IPS-20b (cell line): ENCODE measurements at regions not wholly inside any gene's neighbourhood (a gene's known extent, or its start where the extent isn't known, plus 50 kb on each side); places are given as distances from the start of the nearest gene placed in this dataset.

Source experiments
- H3K27ac ChIP-seq: one replicate; pipeline ENCODE4 v1.5.1; 2013; ENCODE audit warnings: low read length
- H3K27me3 ChIP-seq: 2 replicates; pipeline ENCODE4 v1.6.1; 2013; ENCODE audit warnings: mild to moderate bottlenecking, low read length, inconsistent platforms; ENCODE audit not compliant: insufficient read depth
- H3K36me3 ChIP-seq: 2 replicates; pipeline ENCODE4 v1.6.1; 2013; ENCODE audit warnings: low read depth, mild to moderate bottlenecking, inconsistent platforms, low read length, moderate library complexity; ENCODE audit not compliant: insufficient read depth
- H3K4me1 ChIP-seq: 2 replicates; pipeline ENCODE4 v1.6.1; 2013; ENCODE audit warnings: mild to moderate bottlenecking, control low read depth, inconsistent platforms, low read length, moderate library complexity; ENCODE audit not compliant: insufficient read depth
- H3K4me3 ChIP-seq: 2 replicates; pipeline ENCODE4 v1.5.1; 2013; ENCODE audit warnings: mild to moderate bottlenecking, low read length, inconsistent platforms
- H3K9ac ChIP-seq: 2 replicates; pipeline ENCODE4 v1.6.1; 2013; ENCODE audit warnings: low read depth, mild to moderate bottlenecking, inconsistent platforms, low read length, moderate library complexity
- H3K9me3 ChIP-seq: 2 replicates; pipeline ENCODE4 v1.6.1; 2013; ENCODE audit warnings: mild to moderate bottlenecking, low read depth, low read length, inconsistent platforms; ENCODE audit not compliant: insufficient read depth

DNA sequence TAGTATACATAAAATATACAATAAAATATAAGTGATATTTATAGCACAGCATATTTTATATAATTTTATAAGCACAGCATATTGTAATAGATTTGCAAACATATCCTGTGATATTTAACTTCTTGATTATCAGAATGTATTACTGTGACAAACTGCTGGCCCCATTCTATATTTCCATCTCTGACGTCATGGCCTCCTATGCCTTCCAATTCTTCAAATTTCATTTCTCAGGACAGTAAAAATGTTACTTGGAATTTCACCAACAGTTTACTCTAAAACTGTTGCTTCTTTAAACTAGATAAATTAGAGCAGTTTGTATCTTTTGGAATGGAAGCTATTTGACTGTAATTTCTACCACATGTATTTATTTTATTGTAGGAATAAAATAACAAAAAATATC lies 102.5 kb upstream of the SLC25A13 start:
- H3K4me3 ChIP-seq: no peak overlapping the region
- H3K27ac ChIP-seq: no peak overlapping the region
- H3K4me1 ChIP-seq: 0 out of 2 replicates have a peak, but pooled peaks cover 4% of the 10 kb centered on the region
- H3K9ac ChIP-seq: no peak overlapping the region
- H3K36me3 ChIP-seq: no peaks in the 10 kb centered on the region
- H3K27me3 ChIP-seq: no peaks in the 10 kb centered on the region
- no peaks in the 10 kb centered on the region for H3K9me3 ChIP-seq

DNA sequence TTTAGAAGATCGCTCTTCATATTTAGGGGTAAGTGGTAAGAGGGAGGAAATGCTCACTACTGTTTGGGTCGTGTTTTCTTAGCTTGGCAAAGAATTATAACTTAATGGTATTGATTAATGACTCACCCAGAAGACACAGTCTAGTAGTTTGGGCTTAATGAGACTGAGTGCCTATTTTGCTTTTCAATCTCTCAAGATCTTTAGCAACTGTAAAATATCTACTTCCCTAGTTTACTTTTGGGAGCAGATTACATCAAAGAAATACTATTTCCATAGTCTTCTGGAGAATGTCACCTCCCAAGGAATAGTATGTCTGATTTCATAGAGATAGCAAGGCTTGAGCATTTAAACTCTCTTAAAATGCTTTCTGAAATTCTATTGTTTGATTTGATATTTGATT lies 100.5 kb upstream of the SLC25A13 start:
- Histone ChIP-seq H3K4me1 (no peaks in the 10 kb centered on the region), H3K27me3 (no peaks in the 10 kb centered on the region), H3K4me3 (no peak overlapping the region), H3K9me3 (no peaks in the 10 kb centered on the region), H3K36me3 (no peaks in the 10 kb centered on the region), H3K9ac (no peak overlapping the region), H3K27ac (no peak overlapping the region)

DNA sequence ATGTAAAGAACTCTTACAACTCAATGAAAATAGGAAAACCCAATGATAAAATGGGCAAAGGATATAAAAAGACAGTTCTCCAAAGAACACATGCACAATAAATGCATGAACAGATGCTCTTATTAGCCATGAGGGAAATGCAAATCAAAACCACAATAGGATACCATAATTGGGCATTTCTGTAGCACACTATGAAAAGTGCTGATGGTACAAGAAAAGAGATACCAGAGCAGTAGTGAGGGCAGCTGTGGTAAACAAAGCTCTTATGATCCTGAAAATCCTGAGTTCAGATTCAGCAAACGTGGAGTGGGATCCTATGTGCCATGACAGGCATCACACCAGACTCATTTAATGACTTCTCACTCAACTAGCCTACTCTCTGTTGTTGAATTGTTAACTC lies 96.7 kb upstream of the SLC25A13 start:
- Histone ChIP-seq H3K27ac (no peak overlapping the region), H3K9me3 (no peaks in the 10 kb centered on the region), H3K4me3 (no peak overlapping the region)

DNA sequence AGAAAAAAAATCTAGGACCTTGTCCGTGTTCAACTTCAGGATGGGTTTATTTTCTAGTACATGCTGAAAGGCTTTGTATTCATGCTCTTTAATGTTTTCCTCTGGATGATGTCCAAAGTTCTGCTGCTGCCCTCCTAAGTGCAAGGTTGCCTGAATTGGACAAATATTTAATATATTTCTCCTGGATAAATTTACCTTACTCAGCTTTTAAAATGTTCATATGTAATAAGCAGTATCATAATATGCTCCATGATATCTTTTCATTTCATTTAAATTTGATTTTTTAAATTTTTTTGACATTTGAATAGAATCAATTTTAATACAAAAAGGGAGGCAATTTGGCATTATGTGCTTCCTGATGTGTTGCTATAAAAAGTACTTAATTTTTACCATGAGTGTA lies 95.9 kb upstream of the SLC25A13 start:
- Histone ChIP-seq H3K9ac (no peak overlapping the region), H3K36me3 (no peaks in the 10 kb centered on the region), H3K9me3 (no peaks in the 10 kb centered on the region), H3K27me3 (no peaks in the 10 kb centered on the region), H3K4me3 (no peak overlapping the region), H3K27ac (no peak overlapping the region), H3K4me1 (peaks cover 9% of the 10 kb centered on the region)

More for the DNA sequence above, 96.7 kb upstream of the SLC25A13 start:
- H3K27me3 ChIP-seq: no peaks in the 10 kb centered on the region
- peaks cover 9% of the 10 kb centered on the region for H3K4me1 ChIP-seq
- H3K36me3 ChIP-seq: no peaks in the 10 kb centered on the region
- H3K9ac ChIP-seq: no peak overlapping the region

DNA sequence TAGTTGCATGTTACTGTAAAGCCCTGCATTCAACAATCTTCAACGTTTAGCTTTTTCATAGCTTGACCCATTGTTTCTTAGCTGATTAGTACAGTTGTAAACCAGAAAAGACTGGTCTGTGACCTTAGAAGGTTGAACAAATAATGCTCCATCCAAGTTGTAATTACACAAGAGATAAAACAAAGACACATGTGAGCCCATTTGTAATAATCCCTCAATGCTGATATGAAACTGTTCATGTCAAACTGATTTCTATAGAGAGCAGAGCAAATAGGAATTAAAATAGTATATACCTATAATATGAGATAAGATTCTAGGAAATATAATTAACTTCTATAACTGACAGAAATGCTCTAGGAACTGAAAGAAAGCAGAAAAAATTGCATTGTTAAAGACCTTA lies 94.7 kb upstream of the SLC25A13 start:
- Histone ChIP-seq H3K36me3 (no peaks in the 10 kb centered on the region), H3K4me1 (peaks cover 9% of the 10 kb centered on the region), H3K27me3 (no peaks in the 10 kb centered on the region), H3K9ac (no peak overlapping the region), H3K9me3 (no peaks in the 10 kb centered on the region), H3K27ac (no peak overlapping the region), H3K4me3 (no peak overlapping the region)

DNA sequence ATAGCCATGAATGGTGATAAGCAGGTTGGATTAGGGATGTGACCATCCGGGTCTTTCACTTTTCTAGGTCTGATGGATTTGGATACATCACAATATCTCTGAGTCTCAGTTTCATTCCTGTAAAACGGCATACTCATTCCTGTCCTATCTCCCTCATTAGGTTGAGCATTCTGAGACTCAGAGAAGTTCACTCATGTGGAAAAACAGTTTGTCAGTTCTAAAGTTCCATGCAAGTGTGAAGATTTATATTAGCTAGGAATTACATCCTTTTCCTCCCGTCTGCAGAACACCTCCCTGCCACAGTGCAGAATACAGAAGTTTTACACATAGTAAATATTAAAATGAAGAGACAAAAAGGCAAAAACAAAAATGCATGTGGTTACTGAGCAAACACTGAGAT lies 94.2 kb upstream of the SLC25A13 start:
- no peak overlapping the region for H3K4me3 ChIP-seq
- H3K9me3 ChIP-seq: no peaks in the 10 kb centered on the region
- peaks cover 9% of the 10 kb centered on the region for H3K4me1 ChIP-seq
- H3K27ac ChIP-seq: no peak overlapping the region
- H3K36me3 ChIP-seq: no peaks in the 10 kb centered on the region
- no peaks in the 10 kb centered on the region for H3K27me3 ChIP-seq
- no peak overlapping the region for H3K9ac ChIP-seq

DNA sequence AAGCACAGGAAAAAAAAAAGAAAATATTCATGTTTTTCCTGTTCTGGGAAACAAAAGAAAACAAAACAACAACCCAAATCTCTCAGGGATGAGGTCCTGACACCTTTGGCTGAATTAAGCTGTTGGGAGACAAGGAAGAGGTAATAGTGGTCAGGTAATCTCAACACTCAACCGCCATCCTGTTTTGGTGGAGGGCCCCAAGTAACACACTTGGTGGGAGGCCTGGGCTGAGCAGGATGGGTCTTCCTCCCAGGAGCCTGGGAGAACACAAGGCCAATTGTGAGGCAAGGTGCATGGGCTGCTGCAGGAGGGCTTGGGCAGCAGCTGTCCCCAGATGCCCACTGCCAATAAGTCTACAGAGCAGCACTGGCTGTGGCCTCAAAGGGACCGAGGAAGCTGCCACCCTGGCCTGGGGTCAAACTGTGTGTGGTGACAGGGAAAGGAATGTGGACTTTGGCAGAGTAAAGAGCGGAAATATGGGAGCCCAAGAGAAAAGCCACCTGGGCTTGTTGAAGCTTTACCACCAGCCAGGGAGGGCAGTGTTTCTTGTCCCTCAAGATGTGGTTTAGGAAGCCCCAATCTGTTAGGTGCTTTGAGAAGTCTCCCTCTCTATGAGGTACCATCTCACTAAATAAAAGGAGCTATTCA lies 93.5 kb upstream of the SLC25A13 start:
- no peaks in the 10 kb centered on the region for H3K36me3 ChIP-seq
- H3K27me3 ChIP-seq: no peaks in the 10 kb centered on the region
- no peaks in the 10 kb centered on the region for H3K9me3 ChIP-seq
- H3K27ac ChIP-seq: no peak overlapping the region
- H3K4me1 ChIP-seq: peaks cover 9% of the 10 kb centered on the region
- no peak overlapping the region for H3K4me3 ChIP-seq
- no peak overlapping the region for H3K9ac ChIP-seq

DNA sequence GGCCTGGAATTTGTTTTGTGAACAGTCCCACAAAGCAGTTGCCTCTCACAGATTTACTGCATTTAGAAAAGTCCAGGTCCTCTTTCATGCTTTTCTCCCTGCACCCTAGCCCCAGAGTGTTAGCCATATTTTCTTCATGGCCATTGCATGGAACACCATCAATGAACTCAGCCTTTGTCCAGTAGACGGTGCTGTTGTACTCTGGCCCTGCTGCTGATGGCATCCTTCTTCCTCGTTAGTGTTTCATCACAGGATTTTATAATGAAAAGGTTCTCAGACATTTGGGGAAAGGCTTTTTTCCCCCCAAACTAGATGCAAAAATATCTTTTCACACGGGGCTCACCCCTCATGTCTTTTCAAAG lies 93.0 kb upstream of the SLC25A13 start:
- peaks cover 9% of the 10 kb centered on the region for H3K4me1 ChIP-seq
- no peaks in the 10 kb centered on the region for H3K36me3 ChIP-seq
- H3K27me3 ChIP-seq: no peaks in the 10 kb centered on the region
- no peak overlapping the region for H3K4me3 ChIP-seq
- H3K9ac ChIP-seq: no peak overlapping the region
- no peak overlapping the region for H3K27ac ChIP-seq
- no peaks in the 10 kb centered on the region for H3K9me3 ChIP-seq

DNA sequence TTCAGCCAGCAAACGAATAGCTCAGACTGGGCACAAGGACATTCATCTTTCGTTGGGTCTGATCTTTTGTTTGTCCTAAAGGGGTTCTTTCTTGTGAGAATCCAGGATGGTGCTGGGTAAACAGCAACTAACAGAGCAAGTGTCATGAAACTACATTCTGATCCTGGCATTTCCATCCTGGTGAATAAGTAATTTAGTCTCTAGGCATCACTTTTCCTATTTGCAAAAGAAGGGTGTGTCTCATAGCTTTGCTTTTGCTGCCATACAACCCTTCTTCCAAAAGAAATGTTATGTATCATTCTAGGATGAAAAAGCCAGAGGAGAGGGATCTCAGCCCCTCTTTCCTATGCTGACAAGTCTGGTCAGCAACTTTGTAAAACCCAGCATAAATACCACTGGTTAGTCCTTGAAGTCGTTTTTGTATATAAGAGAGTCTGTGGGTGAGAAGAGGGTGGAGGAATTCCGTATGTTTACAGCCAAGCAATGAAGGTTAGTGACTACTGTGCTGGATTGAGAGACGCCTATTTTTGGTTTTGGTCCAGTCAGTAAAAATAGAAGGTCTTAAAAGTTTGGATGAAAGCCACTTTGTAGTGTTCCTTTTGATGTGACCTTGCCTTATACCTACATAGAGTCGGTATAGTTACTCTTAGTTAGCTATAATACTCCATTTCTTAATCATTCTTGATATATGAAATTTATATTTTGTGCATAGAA lies 88.4 kb upstream of the SLC25A13 start:
- Histone ChIP-seq H3K4me3 (no peak overlapping the region), H3K36me3 (no peaks in the 10 kb centered on the region), H3K9me3 (no peaks in the 10 kb centered on the region), H3K9ac (no peak overlapping the region), H3K27me3 (no peaks in the 10 kb centered on the region), H3K27ac (no peak overlapping the region), H3K4me1 (peaks cover 3% of the 10 kb centered on the region)

DNA sequence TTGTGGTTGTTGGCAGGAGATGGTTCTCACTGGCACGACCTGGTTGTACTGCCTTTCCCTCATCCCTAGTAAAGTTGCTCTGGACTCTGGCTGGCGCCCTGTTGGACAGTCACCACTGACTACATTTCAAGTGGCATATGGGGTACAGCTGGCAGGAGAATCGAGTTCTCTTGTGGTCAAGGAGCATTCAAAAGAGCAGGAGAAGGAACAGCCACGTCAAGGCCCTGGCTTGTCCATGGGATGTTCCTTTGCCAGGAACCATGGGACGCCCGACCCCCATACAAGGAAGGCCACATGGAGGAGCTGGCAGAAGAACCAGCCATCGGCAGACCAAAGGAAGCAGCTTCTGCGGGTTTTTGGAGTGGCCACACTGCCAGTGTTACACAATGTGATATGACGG lies 87.0 kb upstream of the SLC25A13 start:
- no peak overlapping the region for H3K4me3 ChIP-seq
- H3K27ac ChIP-seq: no peak overlapping the region
- no peak overlapping the region for H3K9ac ChIP-seq
- H3K9me3 ChIP-seq: no peaks in the 10 kb centered on the region
- H3K36me3 ChIP-seq: no peaks in the 10 kb centered on the region
- no peaks in the 10 kb centered on the region for H3K27me3 ChIP-seq
- H3K4me1 ChIP-seq: no peaks in the 10 kb centered on the region

DNA sequence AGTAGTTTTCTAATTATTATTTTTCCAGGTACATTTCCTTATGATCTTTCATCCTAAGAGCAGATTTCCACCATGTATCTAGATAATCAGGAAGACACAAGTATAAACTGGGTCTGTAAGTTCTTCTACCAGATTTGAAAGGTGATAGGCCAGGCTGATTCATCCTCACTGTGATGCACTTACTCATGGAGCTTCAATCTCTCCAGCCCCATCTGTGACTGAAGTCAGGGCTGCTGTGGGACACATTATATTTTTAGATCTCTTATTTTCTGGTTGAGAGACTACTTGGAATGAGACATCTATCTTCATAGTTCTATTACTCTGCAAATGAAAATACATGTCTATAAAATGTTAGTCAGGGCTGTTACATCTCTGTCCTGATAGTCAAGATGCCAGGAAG lies 85.5 kb upstream of the SLC25A13 start:
- Histone ChIP-seq H3K4me3 (no peak overlapping the region), H3K4me1 (no peaks in the 10 kb centered on the region), H3K27ac (no peak overlapping the region), H3K9me3 (no peaks in the 10 kb centered on the region), H3K36me3 (no peaks in the 10 kb centered on the region), H3K27me3 (no peaks in the 10 kb centered on the region), H3K9ac (no peak overlapping the region)

DNA sequence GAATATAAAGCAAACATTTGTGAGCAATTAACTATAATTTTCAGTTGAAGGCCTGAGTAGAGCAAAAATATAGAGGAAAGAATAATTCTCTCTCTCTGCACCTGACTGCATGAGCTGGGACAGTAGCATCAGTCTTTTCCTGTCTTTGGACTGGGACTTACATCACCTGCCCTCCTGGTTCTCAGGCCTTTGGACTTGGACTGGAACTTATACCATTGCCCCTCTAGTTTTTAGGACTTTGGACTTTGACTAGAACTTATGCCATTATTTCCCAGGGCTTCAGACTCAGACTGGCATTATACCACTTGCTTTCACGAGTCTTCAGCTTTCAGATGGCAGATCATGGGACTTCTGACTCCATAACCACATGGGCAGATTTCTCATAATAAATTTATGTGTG lies 81.0 kb upstream of the SLC25A13 start:
- Histone ChIP-seq H3K27me3 (no peaks in the 10 kb centered on the region), H3K4me1 (no peaks in the 10 kb centered on the region; the same call in 1 of the 2 replicates), H3K36me3 (no peaks in the 10 kb centered on the region), H3K9ac (no peak overlapping the region), H3K9me3 (no peaks in the 10 kb centered on the region), H3K27ac (no peak overlapping the region), H3K4me3 (no peak overlapping the region)
